ENCODE measurements at regions not wholly inside any gene's neighbourhood (a gene's known extent, or its start where the extent isn't known, plus 50 kb on each side); places are given as distances from the start of the nearest gene placed in this dataset.

DNA sequence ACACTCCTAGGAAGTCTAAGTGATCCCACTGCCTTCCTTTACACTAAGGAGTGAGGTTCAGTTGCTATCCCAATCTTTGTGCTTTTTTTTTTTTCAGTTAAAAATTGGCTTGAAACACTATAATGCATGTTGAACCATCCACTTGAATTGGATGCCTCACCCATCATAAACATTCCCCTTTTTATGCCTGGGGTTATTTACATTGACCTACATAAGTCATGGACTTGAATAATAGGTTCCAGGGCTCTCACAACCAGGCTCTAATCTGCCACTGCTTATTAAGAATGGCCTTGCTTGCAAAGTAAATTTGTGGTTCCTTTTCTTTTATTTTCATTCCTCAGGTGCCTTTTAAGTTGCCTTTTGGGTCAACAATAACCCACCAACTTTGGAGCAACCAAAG, 236.1 kb upstream of the MEIS1 start:
- Histone ChIP-seq H3K36me3 (ENCODE audit: low read depth) (no peaks in the 10 kb centered on the region), H3K4me3 (ENCODE audit: severe bottlenecking) (no peak overlapping the region), H3K4me1 (ENCODE audit: insufficient read depth, poor library complexity, severe bottlenecking) (no peaks in the 10 kb centered on the region), H3K27me3 (ENCODE audit: insufficient read depth, poor library complexity, severe bottlenecking) (no peaks in the 10 kb centered on the region), H3K9me3 (ENCODE audit: severe bottlenecking) (no peaks in the 10 kb centered on the region), H3K27ac (ENCODE audit: poor library complexity, severe bottlenecking) (no peak overlapping the region)
- ATAC-seq (ENCODE audit: low read depth): 0 out of 3 replicates have a peak, but pooled peaks have one; percentile 25
- TF ChIP-seq, protein P1, sequence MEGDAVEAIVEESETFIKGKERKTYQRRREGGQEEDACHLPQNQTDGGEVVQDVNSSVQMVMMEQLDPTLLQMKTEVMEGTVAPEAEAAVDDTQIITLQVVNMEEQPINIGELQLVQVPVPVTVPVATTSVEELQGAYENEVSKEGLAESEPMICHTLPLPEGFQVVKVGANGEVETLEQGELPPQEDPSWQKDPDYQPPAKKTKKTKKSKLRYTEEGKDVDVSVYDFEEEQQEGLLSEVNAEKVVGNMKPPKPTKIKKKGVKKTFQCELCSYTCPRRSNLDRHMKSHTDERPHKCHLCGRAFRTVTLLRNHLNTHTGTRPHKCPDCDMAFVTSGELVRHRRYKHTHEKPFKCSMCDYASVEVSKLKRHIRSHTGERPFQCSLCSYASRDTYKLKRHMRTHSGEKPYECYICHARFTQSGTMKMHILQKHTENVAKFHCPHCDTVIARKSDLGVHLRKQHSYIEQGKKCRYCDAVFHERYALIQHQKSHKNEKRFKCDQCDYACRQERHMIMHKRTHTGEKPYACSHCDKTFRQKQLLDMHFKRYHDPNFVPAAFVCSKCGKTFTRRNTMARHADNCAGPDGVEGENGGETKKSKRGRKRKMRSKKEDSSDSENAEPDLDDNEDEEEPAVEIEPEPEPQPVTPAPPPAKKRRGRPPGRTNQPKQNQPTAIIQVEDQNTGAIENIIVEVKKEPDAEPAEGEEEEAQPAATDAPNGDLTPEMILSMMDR (IDR thresholded peaks at IDR 0.05; ENCODE audit: poor library complexity, severe bottlenecking): no peak
- DNase-seq (ENCODE audit: low spot score): no peak

DNA sequence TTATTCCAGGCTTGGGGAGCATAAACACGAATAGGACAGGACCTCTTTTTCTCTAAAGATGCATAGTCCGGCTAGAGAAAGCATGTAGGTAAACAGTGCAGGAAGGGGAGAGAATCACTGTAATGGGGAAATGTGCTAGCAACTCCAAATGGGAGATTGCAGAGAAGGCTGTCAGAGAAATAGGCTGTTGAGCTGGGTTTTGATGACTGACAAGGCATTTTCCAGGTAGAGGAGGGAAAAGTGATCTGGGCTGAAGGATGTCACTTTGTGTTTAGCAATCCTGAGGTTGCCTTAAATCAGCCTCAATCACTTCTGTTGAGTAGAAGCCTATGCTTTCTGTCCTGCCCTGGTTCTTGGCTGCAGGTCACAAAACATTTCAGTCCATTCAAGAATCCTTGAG, 242.0 kb upstream of the MEIS1 start:
- DNase-seq (ENCODE audit: low spot score): no peak
- TF ChIP-seq, protein P1 (IDR thresholded peaks at IDR 0.05; ENCODE audit: poor library complexity, severe bottlenecking): no peak

DNA sequence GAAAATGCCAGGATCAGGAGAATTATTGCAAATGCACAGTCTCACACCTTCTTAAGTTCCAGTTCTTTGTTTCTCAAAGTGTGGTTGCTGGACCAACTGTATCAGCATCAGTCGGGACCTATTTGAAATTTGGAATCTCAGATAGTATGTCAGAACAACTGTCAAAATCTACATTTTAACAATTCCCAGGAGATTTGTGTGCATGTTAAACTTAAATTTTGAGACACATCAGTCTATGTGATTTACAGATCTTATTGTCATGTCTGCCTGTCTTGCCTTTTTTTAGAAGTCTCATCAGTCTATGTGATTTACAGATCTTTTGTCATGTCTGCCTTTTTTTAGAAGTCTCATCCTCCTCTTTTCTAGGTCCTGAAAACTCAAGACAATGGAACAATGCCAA, 243.6 kb upstream of the MEIS1 start:
- H3K27me3 ChIP-seq (ENCODE audit: insufficient read depth, poor library complexity, severe bottlenecking): no peaks in the 10 kb centered on the region
- H3K27ac ChIP-seq (ENCODE audit: poor library complexity, severe bottlenecking): no peak overlapping the region
- TF ChIP-seq, protein P1 (IDR thresholded peaks at IDR 0.05; ENCODE audit: poor library complexity, severe bottlenecking): no peak
- no peaks in the 10 kb centered on the region for H3K4me1 ChIP-seq (ENCODE audit: insufficient read depth, poor library complexity, severe bottlenecking)
- no peak overlapping the region for H3K4me3 ChIP-seq (ENCODE audit: severe bottlenecking)
- no peaks in the 10 kb centered on the region for H3K9me3 ChIP-seq (ENCODE audit: severe bottlenecking)
- H3K36me3 ChIP-seq (ENCODE audit: low read depth): no peaks in the 10 kb centered on the region
- ATAC-seq (ENCODE audit: low read depth): no peak
- DNase-seq (ENCODE audit: low spot score): no peak

More for the DNA sequence above, 242.0 kb upstream of the MEIS1 start:
- H3K4me3 ChIP-seq (ENCODE audit: severe bottlenecking): no peak overlapping the region
- ATAC-seq (ENCODE audit: low read depth): no peak
- no peaks in the 10 kb centered on the region for H3K4me1 ChIP-seq (ENCODE audit: insufficient read depth, poor library complexity, severe bottlenecking)
- no peaks in the 10 kb centered on the region for H3K27me3 ChIP-seq (ENCODE audit: insufficient read depth, poor library complexity, severe bottlenecking)
- H3K27ac ChIP-seq (ENCODE audit: poor library complexity, severe bottlenecking): no peak overlapping the region
- H3K9me3 ChIP-seq (ENCODE audit: severe bottlenecking): no peaks in the 10 kb centered on the region
- no peaks in the 10 kb centered on the region for H3K36me3 ChIP-seq (ENCODE audit: low read depth)

DNA sequence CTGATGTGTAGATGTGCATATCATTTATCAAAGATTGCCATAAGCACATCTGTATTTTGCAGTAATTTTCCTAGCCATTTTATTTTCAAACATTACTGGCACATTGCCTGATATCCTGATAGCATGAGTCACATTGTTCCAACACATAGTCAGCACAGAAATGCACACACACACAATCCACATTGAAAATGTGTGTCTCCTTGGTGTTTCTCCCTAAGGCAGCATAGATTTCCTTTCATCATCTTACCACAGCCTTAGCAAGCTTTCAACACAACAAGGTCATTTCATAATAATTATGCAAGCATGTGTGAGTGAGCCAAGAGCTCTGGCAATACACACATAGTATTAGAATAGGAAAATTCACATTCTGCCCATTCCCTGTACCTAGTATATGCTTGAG, 245.4 kb upstream of the MEIS1 start:
- ATAC-seq (ENCODE audit: low read depth): 0 out of 3 replicates have a peak, but pooled peaks have one; percentile 23

DNA sequence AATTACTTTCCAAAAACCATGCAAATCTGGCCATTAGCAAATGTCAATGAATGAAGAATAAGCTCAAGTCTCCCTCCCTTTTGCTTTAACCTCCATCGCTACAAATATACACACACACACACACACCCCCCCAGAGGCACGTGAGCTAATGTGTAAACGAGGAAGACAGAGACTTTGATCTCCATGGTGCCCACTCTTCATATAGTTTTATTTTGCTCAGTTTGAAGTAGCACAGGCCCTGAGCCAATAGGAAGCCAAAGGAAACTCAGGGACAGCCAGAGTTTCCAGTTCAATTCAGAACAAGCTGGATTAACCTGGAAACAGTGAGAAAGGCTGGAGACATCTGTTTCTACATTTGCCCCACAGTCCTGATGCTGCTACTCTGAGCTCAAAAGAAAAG, 248.4 kb upstream of the MEIS1 start:
- Histone ChIP-seq H3K27ac (ENCODE audit: poor library complexity, severe bottlenecking) (no peak overlapping the region), H3K36me3 (ENCODE audit: low read depth) (no peaks in the 10 kb centered on the region), H3K27me3 (ENCODE audit: insufficient read depth, poor library complexity, severe bottlenecking) (no peaks in the 10 kb centered on the region), H3K4me1 (ENCODE audit: insufficient read depth, poor library complexity, severe bottlenecking) (no peaks in the 10 kb centered on the region), H3K9me3 (ENCODE audit: severe bottlenecking) (no peaks in the 10 kb centered on the region), H3K4me3 (ENCODE audit: severe bottlenecking) (no peak overlapping the region)
- ATAC-seq (ENCODE audit: low read depth) (no peak), DNase-seq (ENCODE audit: low spot score) (no peak)
- TF ChIP-seq, protein P1 (IDR thresholded peaks at IDR 0.05; ENCODE audit: poor library complexity, severe bottlenecking): no peak

More for the DNA sequence above, 245.4 kb upstream of the MEIS1 start:
- Histone ChIP-seq H3K27me3 (ENCODE audit: insufficient read depth, poor library complexity, severe bottlenecking) (no peaks in the 10 kb centered on the region), H3K4me1 (ENCODE audit: insufficient read depth, poor library complexity, severe bottlenecking) (no peaks in the 10 kb centered on the region), H3K9me3 (ENCODE audit: severe bottlenecking) (no peaks in the 10 kb centered on the region), H3K4me3 (ENCODE audit: severe bottlenecking) (no peak overlapping the region), H3K27ac (ENCODE audit: poor library complexity, severe bottlenecking) (no peak overlapping the region), H3K36me3 (ENCODE audit: low read depth) (no peaks in the 10 kb centered on the region)
- TF ChIP-seq, protein P1 (IDR thresholded peaks at IDR 0.05; ENCODE audit: poor library complexity, severe bottlenecking): no peak
- DNase-seq (ENCODE audit: low spot score): no peak

Data from RWPE2 (cell line).